Breast epithelium (tissue), 3 donors: ENCODE measurements at regions not wholly inside any gene's neighbourhood (a gene's known extent, or its start where the extent isn't known, plus 50 kb on each side); places are given as distances from the start of the nearest gene placed in this dataset.

Experiments
- POLR2AphosphoS5 ChIP-seq, 3 donors: sonication (generic); formaldehyde crosslinking; IDR thresholded peaks; one replicate each; pipeline ENCODE4 v1.6.1; 2017; ENCODE audit warnings: antibody characterized with exemption in 3 of 3
- TF ChIP-seq, protein P1 (sequence below), 3 donors: fragments of 450-650 bp; IDR thresholded peaks; one replicate each; pipeline ENCODE4 v1.5.1; 2016 to 2017; ENCODE audit warnings: antibody characterized with exemption in 3 of 3, mild to moderate bottlenecking in 3 of 3, moderate library complexity in 3 of 3

DNA sequence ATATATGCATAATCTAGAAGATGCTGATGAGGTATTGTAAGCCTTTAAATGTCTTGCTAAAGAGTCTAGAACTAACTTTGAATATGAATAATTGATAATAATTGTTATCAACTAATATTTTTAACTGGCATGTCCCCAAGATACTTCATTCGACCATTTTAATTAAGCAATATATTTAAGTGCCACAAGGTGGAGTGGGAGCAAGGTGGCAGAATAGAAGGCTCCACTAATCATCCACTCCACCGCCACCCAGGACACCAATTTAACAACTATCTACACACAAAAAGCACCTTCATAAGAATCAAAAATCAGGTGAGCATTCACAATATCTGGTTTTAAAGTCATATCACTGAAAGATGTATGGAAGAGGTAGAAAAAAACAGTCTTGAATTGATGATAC, 409.6 kb downstream of the SEC23A start:
- TF ChIP-seq, protein P1, sequence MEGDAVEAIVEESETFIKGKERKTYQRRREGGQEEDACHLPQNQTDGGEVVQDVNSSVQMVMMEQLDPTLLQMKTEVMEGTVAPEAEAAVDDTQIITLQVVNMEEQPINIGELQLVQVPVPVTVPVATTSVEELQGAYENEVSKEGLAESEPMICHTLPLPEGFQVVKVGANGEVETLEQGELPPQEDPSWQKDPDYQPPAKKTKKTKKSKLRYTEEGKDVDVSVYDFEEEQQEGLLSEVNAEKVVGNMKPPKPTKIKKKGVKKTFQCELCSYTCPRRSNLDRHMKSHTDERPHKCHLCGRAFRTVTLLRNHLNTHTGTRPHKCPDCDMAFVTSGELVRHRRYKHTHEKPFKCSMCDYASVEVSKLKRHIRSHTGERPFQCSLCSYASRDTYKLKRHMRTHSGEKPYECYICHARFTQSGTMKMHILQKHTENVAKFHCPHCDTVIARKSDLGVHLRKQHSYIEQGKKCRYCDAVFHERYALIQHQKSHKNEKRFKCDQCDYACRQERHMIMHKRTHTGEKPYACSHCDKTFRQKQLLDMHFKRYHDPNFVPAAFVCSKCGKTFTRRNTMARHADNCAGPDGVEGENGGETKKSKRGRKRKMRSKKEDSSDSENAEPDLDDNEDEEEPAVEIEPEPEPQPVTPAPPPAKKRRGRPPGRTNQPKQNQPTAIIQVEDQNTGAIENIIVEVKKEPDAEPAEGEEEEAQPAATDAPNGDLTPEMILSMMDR (IDR thresholded peaks at IDR 0.05), result no peak
- no peak for TF ChIP-seq POLR2AphosphoS5 (IDR thresholded peaks at IDR 0.05)
